Testis (tissue), 2 donors: ENCODE measurements at regions not wholly inside any gene's neighbourhood (a gene's known extent, or its start where the extent isn't known, plus 50 kb on each side); places are given as distances from the start of the nearest gene placed in this dataset.

Experiments
- CTCF ChIP-seq, 3 experiments: fragments of 450-650 bp in 2 of 3; fragments of 200-600 bp in 1 of 3; sonication (generic) in 1 of 3; IDR thresholded peaks; one replicate each; pipeline ENCODE4 v1.5.1; 2016 to 2019; ENCODE audit warnings: antibody characterized with exemption in 3 of 3, mild to moderate bottlenecking in 2 of 3, moderate library complexity in 1 of 3
- POLR2A ChIP-seq: fragments of 450-650 bp; IDR thresholded peaks from one replicate; pipeline ENCODE4 v1.6.1; 2017; ENCODE audit warnings: antibody characterized with exemption, mild to moderate bottlenecking, moderate library complexity

GRCh38 chr16:79728923-79729240 lies 128.3 kb upstream of the MAF start:
- TF ChIP-seq POLR2A (no peak), CTCF (IDR thresholded peaks at IDR 0.05) (no peak)
